ENCODE measurements at regions not wholly inside any gene's neighbourhood (a gene's known extent, or its start where the extent isn't known, plus 50 kb on each side); places are given as distances from the start of the nearest gene placed in this dataset.

DNA sequence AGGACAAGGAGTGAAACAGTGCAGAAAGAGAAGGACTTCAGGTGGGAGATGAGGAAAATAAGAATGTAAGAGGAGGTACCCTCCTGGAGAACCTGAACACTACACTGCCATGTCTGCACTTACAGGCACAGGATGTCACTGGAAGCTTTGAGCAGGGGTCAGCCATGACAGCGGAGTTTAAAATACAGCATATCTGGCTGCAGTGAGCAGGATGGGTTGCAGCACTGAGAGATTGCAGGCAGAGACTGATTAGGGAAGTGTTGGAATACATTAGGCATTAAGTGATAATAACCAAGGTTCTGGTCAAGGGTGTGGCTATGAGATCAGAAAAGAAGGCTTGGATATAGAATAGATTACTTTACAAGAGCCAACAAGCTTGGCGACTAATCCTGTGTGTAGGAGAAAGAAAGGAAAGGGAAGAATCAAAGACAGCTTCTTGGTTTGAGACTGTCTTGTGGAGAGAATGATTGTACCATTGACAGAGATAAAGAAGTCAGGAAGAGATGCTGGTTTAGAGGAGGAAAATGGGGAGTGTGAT is 171.1 kb upstream of the RBMS1 start (continued):
- TF ChIP-seq, protein P1, sequence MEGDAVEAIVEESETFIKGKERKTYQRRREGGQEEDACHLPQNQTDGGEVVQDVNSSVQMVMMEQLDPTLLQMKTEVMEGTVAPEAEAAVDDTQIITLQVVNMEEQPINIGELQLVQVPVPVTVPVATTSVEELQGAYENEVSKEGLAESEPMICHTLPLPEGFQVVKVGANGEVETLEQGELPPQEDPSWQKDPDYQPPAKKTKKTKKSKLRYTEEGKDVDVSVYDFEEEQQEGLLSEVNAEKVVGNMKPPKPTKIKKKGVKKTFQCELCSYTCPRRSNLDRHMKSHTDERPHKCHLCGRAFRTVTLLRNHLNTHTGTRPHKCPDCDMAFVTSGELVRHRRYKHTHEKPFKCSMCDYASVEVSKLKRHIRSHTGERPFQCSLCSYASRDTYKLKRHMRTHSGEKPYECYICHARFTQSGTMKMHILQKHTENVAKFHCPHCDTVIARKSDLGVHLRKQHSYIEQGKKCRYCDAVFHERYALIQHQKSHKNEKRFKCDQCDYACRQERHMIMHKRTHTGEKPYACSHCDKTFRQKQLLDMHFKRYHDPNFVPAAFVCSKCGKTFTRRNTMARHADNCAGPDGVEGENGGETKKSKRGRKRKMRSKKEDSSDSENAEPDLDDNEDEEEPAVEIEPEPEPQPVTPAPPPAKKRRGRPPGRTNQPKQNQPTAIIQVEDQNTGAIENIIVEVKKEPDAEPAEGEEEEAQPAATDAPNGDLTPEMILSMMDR (conservative IDR thresholded peaks at IDR 0.05; ENCODE audit: low read depth in 2 of 2) = no peak
- no peak for TF ChIP-seq ZNF114 (CRISPR knock-in tag; IDR thresholded peaks at IDR 0.05)
- TF ChIP-seq NANOG (IDR thresholded peaks at IDR 0.05; ENCODE audit: borderline replicate concordance) = no peak
- TF ChIP-seq, protein P2, sequence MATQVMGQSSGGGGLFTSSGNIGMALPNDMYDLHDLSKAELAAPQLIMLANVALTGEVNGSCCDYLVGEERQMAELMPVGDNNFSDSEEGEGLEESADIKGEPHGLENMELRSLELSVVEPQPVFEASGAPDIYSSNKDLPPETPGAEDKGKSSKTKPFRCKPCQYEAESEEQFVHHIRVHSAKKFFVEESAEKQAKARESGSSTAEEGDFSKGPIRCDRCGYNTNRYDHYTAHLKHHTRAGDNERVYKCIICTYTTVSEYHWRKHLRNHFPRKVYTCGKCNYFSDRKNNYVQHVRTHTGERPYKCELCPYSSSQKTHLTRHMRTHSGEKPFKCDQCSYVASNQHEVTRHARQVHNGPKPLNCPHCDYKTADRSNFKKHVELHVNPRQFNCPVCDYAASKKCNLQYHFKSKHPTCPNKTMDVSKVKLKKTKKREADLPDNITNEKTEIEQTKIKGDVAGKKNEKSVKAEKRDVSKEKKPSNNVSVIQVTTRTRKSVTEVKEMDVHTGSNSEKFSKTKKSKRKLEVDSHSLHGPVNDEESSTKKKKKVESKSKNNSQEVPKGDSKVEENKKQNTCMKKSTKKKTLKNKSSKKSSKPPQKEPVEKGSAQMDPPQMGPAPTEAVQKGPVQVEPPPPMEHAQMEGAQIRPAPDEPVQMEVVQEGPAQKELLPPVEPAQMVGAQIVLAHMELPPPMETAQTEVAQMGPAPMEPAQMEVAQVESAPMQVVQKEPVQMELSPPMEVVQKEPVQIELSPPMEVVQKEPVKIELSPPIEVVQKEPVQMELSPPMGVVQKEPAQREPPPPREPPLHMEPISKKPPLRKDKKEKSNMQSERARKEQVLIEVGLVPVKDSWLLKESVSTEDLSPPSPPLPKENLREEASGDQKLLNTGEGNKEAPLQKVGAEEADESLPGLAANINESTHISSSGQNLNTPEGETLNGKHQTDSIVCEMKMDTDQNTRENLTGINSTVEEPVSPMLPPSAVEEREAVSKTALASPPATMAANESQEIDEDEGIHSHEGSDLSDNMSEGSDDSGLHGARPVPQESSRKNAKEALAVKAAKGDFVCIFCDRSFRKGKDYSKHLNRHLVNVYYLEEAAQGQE (IDR thresholded peaks at IDR 0.05; ENCODE audit: unreplicated experiment) = no peak
- no peak for TF ChIP-seq CREB1 (CRISPR knock-in tag; IDR thresholded peaks at IDR 0.05; ENCODE audit: low read depth)
- no peak for TF ChIP-seq EZH2 (IDR thresholded peaks at IDR 0.05; ENCODE audit: low read depth, unreplicated experiment)
- TF ChIP-seq, protein P3, sequence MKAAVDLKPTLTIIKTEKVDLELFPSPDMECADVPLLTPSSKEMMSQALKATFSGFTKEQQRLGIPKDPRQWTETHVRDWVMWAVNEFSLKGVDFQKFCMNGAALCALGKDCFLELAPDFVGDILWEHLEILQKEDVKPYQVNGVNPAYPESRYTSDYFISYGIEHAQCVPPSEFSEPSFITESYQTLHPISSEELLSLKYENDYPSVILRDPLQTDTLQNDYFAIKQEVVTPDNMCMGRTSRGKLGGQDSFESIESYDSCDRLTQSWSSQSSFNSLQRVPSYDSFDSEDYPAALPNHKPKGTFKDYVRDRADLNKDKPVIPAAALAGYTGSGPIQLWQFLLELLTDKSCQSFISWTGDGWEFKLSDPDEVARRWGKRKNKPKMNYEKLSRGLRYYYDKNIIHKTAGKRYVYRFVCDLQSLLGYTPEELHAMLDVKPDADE (IDR thresholded peaks at IDR 0.05) = no peak
- no peak for TF ChIP-seq STAT1 (IDR thresholded peaks at IDR 0.05; ENCODE audit: unreplicated experiment)

DNA sequence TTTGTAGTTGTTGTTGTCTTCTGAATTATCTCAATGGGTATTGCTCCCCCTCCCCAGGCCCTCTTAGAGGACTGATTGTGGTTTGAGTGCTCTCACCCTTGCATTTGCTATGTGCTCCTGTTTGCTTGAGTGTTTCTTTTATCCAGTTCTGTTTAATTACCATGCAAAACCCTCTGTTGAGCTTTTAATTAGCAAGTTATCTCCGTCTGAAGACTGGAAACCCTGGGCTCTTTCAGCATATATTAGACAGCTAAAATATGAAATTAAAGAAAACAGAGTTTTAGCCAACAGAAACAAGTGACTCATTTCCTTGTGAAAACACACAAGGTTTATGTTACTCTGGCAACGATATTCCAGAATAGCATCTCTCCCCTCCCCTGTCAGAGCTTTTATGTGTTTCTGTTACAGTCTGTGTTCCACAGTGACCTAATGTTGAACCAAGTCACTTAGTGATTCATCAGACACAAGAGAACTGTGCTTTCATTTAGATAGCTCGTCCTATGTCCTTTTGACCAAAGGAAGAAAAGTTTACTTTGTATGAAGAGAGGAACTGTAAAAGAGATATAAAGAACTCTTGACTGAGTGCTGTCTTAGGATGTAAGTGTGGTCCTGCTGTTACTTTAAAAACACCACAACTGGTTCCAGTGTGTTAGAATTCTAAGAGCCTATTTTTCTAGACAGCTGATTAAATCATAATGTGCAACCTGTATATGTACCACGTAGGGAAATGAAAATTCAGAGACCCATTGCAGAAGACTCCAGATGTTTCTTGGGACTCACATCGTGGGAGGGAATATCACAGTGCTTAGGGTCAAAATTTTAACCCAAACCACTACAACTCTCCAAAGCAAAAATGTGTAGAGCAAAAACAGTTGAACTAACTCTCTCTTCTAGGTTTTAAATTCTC is 172.8 kb upstream of the RBMS1 start:
- no peak for DNase-seq (ENCODE audit: low spot score)
- Mint-ChIP-seq H3K27me3 (ENCODE audit: insufficient read depth, low read depth, poor library complexity) (peaks cover 2% of the 10 kb centered on the region), H3K4me1 (peaks cover 2% of the 10 kb centered on the region; the same call in 1 of the 3 replicates), H3K9me3 (no peaks in the 10 kb centered on the region), H3K27ac (no peak overlapping the region), H3K4me3 (no peak overlapping the region), H3K36me3 (ENCODE audit: low read depth) (no peaks in the 10 kb centered on the region)
- Histone ChIP-seq H3K79me2 (replicated peaks; ENCODE audit: insufficient read depth) (no peaks in the 10 kb centered on the region), H3K36me3 (ENCODE audit: insufficient read depth) (no peaks in the 10 kb centered on the region), H3K4me1 (ENCODE audit: insufficient read depth) (peaks cover 4% of the 10 kb centered on the region; the same call in 1 of the 2 replicates), H3K4me3 (no peak overlapping the region), H4K20me1 (replicated peaks; ENCODE audit: insufficient read depth) (no peaks in the 10 kb centered on the region), H3K9me2 (ENCODE audit: insufficient read depth) (no peaks in the 10 kb centered on the region), H3K27ac (ENCODE audit: low read depth) (no peak overlapping the region), H3K4me2 (no peak overlapping the region), H3F3A (replicated peaks; ENCODE audit: low read depth) (no peaks in the 10 kb centered on the region), H2AFZ (peak overlapping the region; percentile 89; the same call in 1 of the 2 replicates), H3K27me3 (ENCODE audit: insufficient read depth) (no peaks in the 10 kb centered on the region)
- ATAC-seq = no peak
- TF ChIP-seq NANOG (IDR thresholded peaks at IDR 0.05; ENCODE audit: borderline replicate concordance) (no peak), EZH2phosphoT487 (IDR thresholded peaks at IDR 0.05; ENCODE audit: unreplicated experiment) (no peak), STAT1 (IDR thresholded peaks at IDR 0.05; ENCODE audit: unreplicated experiment) (no peak), JUNB (IDR thresholded peaks at IDR 0.05; ENCODE audit: unreplicated experiment) (no peak), EZH2 (IDR thresholded peaks at IDR 0.05; ENCODE audit: low read depth, unreplicated experiment) (no peak), ZNF114 (CRISPR knock-in tag; IDR thresholded peaks at IDR 0.05) (no peak), CREB1 (CRISPR knock-in tag; IDR thresholded peaks at IDR 0.05; ENCODE audit: low read depth) (no peak)
- TF ChIP-seq, protein P2 (IDR thresholded peaks at IDR 0.05; ENCODE audit: unreplicated experiment) = no peak
- TF ChIP-seq, protein P3 (IDR thresholded peaks at IDR 0.05) = no peak
